ENCODE measurements at regions not wholly inside any gene's neighbourhood (a gene's known extent, or its start where the extent isn't known, plus 50 kb on each side); places are given as distances from the start of the nearest gene placed in this dataset.
"Not testable (repeated sequence)": the region's sequence is repeated elsewhere in the genome, so short reads cannot be mapped to it uniquely, and the experiment has no call there.

GRCh38 chr2:95685513-95685912 lies 93.7 kb downstream of the TRIM43 start:
- DNase-seq (ENCODE audit: low read depth) = no peak

- peak; percentile 34 for DNase-seq (ENCODE audit: low read depth)
These were observed 94.4 kb downstream of the TRIM43 start for GRCh38 chr2:95686056-95686825.

GRCh38 chr2:95687852-95688251 lies 96.1 kb downstream of the TRIM43 start:
- peak; percentile 49 for DNase-seq (ENCODE audit: low read depth)

- DNase-seq (ENCODE audit: low read depth) = not testable (repeated sequence)
These were observed 99.4 kb downstream of the TRIM43 start for GRCh38 chr2:95691210-95691609.

GRCh38 chr2:95693071-95693846 lies 101.5 kb downstream of the TRIM43 start:
- not testable (repeated sequence) for DNase-seq (ENCODE audit: low read depth)

GRCh38 chr2:95695613-95696012 lies 103.8 kb downstream of the TRIM43 start:
- no peak for DNase-seq (ENCODE audit: low read depth)

GRCh38 chr2:95698146-95698545 lies 106.3 kb downstream of the TRIM43 start:
- no peak for DNase-seq (ENCODE audit: low read depth)

GRCh38 chr2:95699201-95700184 lies 107.7 kb downstream of the TRIM43 start:
- not testable (repeated sequence) for DNase-seq (ENCODE audit: low read depth)

GRCh38 chr2:95700519-95700918 lies 108.7 kb downstream of the TRIM43 start:
- no peak for DNase-seq (ENCODE audit: low read depth)

GRCh38 chr2:95702471-95702870 lies 110.7 kb downstream of the TRIM43 start:
- DNase-seq (ENCODE audit: low read depth) = no peak

- DNase-seq (ENCODE audit: low read depth) = not testable (repeated sequence)
These were observed 115.4 kb downstream of the TRIM43 start for GRCh38 chr2:95707161-95707560.

- DNase-seq (ENCODE audit: low read depth) = no peak
These were observed 116.0 kb downstream of the TRIM43 start for GRCh38 chr2:95707837-95708236.

- DNase-seq (ENCODE audit: low read depth) = no peak
These were observed 118.0 kb downstream of the TRIM43 start for GRCh38 chr2:95709831-95710230.

- not testable (repeated sequence) for DNase-seq (ENCODE audit: low read depth)
These were observed 121.8 kb downstream of the TRIM43 start for GRCh38 chr2:95713470-95714177.

- DNase-seq (ENCODE audit: low read depth) = not testable (repeated sequence)
These were observed 122.6 kb downstream of the TRIM43 start for GRCh38 chr2:95714398-95714797.

GRCh38 chr2:95719473-95720060 lies 127.8 kb downstream of the TRIM43 start:
- no peak for DNase-seq (ENCODE audit: low read depth)

- DNase-seq (ENCODE audit: low read depth) = no peak
These were observed 129.9 kb downstream of the TRIM43 start for GRCh38 chr2:95721726-95722125.

GRCh38 chr2:95722131-95722697 lies 130.4 kb downstream of the TRIM43 start:
- no peak for DNase-seq (ENCODE audit: low read depth)

GRCh38 chr2:95723627-95724210 lies 131.9 kb downstream of the TRIM43 start:
- DNase-seq (ENCODE audit: low read depth) = not testable (repeated sequence)

GRCh38 chr2:95725191-95725590 lies 133.4 kb downstream of the TRIM43 start:
- DNase-seq (ENCODE audit: low read depth) = not testable (repeated sequence)

Data from LHCN-M2 (cell line).